ENCODE measurements at regions not wholly inside any gene's neighbourhood (a gene's known extent, or its start where the extent isn't known, plus 50 kb on each side); places are given as distances from the start of the nearest gene placed in this dataset.

GRCh38 chr5:58394339-58394738 lies 65.5 kb downstream of the PLK2 start:
- CTCF ChIA-PET, result interaction anchor here (1.0 to 1.4 kb wide), 2 partner anchors 9 to 10 kb away, joined by 3 to 4 read pairs; no protein-coding TSS in a partner anchor

GRCh38 chr5:58393716-58394115 lies 66.2 kb downstream of the PLK2 start:
- Histone ChIP-seq H3K79me2 (ENCODE audit: insufficient read depth) (no peaks in the 10 kb centered on the region), H2AFZ (ENCODE audit: low read depth) (no peak overlapping the region), H3F3A (replicated peaks; ENCODE audit: insufficient read depth) (no peaks in the 10 kb centered on the region), H3K9me2 (no peaks in the 10 kb centered on the region), H3K27me3 (ENCODE audit: insufficient read depth) (no peaks in the 10 kb centered on the region), H3K4me3 (ENCODE audit: low read depth in 2 of 2, low read length in 1 of 2) (no peak overlapping the region), H3K27ac (ENCODE audit: low read depth in 2 of 2, low read length in 1 of 2) (no peak overlapping the region), H3K36me3 (replicated peaks in 1 of 2; ENCODE audit: control insufficient read depth in 1 of 2, insufficient read depth in 2 of 2, low read length in 1 of 2) (no peaks in the 10 kb centered on the region), H3K9ac (no peak overlapping the region), H3K9me3 (no peaks in the 10 kb centered on the region), H4K20me1 (ENCODE audit: insufficient read depth) (no peaks in the 10 kb centered on the region), H3K4me1 (ENCODE audit: control insufficient read depth in 1 of 2, insufficient read depth in 2 of 2, low read depth in 1 of 2, low read length in 1 of 2) (no peaks in the 10 kb centered on the region), H3K4me2 (no peak overlapping the region)
- POLR2A ChIA-PET, result no interaction called here
- CTCF ChIA-PET, result interaction anchor here (1.4 kb wide), 1 partner anchor 10 kb away, joined by 3 read pairs; no protein-coding TSS in a partner anchor
- TF ChIP-seq FOSL2 (IDR thresholded peaks at IDR 0.05; ENCODE audit: borderline replicate concordance, low read depth) (no peak), RCOR1 (IDR thresholded peaks at IDR 0.05; ENCODE audit: low read length) (no peak), USF2 (IDR thresholded peaks at IDR 0.05; ENCODE audit: borderline replicate concordance, low read depth, low read length) (no peak), YY1 (IDR thresholded peaks at IDR 0.05; ENCODE audit: low read depth) (no peak), ZBTB33 (IDR thresholded peaks at IDR 0.05; ENCODE audit: borderline replicate concordance, low read depth) (no peak), SIN3A (IDR thresholded peaks at IDR 0.05; ENCODE audit: borderline replicate concordance, low read depth, low read length) (no peak), USF1 (IDR thresholded peaks at IDR 0.05; ENCODE audit: borderline replicate concordance, low read depth) (no peak), NRF1 (IDR thresholded peaks at IDR 0.05; ENCODE audit: low read depth, low read length) (no peak), POLR2AphosphoS5 (IDR thresholded peaks at IDR 0.05; ENCODE audit: low read depth, low read length) (no peak), IRF3 (IDR thresholded peaks at IDR 0.05; ENCODE audit: low read depth, low read length) (no peak), GATA2 (CRISPR knock-in tag; IDR thresholded peaks at IDR 0.05) (no peak), CTCF (IDR thresholded peaks at IDR 0.05) (no peak), NFIC (IDR thresholded peaks at IDR 0.05; ENCODE audit: borderline replicate concordance) (no peak), RAD21 (IDR thresholded peaks at IDR 0.05; ENCODE audit: low read length) (no peak)
- WGBS (ENCODE audit: low lambda C conversion rate), result 67% methylated on average over 5 of the region's 5 CpGs
- DNase-seq, result no peak

More at GRCh38 chr5:58394339-58394738, 65.5 kb downstream of the PLK2 start:
- H3K36me3 ChIP-seq (replicated peaks in 1 of 2; ENCODE audit: control insufficient read depth in 1 of 2, insufficient read depth in 2 of 2, low read length in 1 of 2), result no peaks in the 10 kb centered on the region
- H3K9me3 ChIP-seq, result no peaks in the 10 kb centered on the region
- no peaks in the 10 kb centered on the region for H4K20me1 ChIP-seq (ENCODE audit: insufficient read depth)
- no peak for DNase-seq
- WGBS (ENCODE audit: low lambda C conversion rate), result 87% methylated on average over 2 of the region's 2 CpGs
- no peaks in the 10 kb centered on the region for H3K9me2 ChIP-seq
- H3K27me3 ChIP-seq (ENCODE audit: insufficient read depth), result no peaks in the 10 kb centered on the region
- no peak overlapping the region for H3K4me3 ChIP-seq (ENCODE audit: low read depth in 2 of 2, low read length in 1 of 2)
- TF ChIP-seq MAX (IDR thresholded peaks at IDR 0.05; ENCODE audit: low read depth) (no peak), NRF1 (IDR thresholded peaks at IDR 0.05; ENCODE audit: low read depth, low read length) (no peak), TEAD4 (IDR thresholded peaks at IDR 0.05; ENCODE audit: borderline replicate concordance, insufficient read depth) (no peak)
- no peak overlapping the region for H2AFZ ChIP-seq (ENCODE audit: low read depth)
- H3K79me2 ChIP-seq (ENCODE audit: insufficient read depth), result no peaks in the 10 kb centered on the region
- POLR2A ChIA-PET, result no interaction called here
- H3K4me1 ChIP-seq (ENCODE audit: control insufficient read depth in 1 of 2, insufficient read depth in 2 of 2, low read depth in 1 of 2, low read length in 1 of 2), result no peaks in the 10 kb centered on the region
- H3K9ac ChIP-seq, result no peak overlapping the region
- no peaks in the 10 kb centered on the region for H3F3A ChIP-seq (replicated peaks; ENCODE audit: insufficient read depth)
- no peak overlapping the region for H3K27ac ChIP-seq (ENCODE audit: low read depth in 2 of 2, low read length in 1 of 2)
- no peak overlapping the region for H3K4me2 ChIP-seq
